ENCODE measurements at regions not wholly inside any gene's neighbourhood (a gene's known extent, or its start where the extent isn't known, plus 50 kb on each side); places are given as distances from the start of the nearest gene placed in this dataset.

DNA sequence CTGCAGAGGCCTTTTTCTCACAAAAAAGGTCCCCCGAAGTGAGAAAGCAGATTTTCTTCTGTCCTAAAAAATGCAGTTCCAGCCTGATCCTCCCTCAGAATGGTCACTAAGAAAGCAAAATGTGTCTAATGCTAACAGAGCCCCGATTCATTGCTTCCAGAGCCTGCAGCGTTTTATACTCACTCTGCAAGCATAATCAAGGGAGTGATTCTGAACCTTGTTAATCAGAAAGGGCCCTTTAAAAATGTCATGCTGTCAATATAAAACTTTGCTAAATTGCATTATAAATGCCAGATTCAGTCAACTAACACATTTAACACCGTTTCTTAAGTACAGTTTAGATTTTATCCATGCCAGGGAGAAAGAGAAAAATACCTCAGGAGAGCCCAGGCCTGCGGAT is 202.8 kb downstream of the CD83 start:
- BruUV-seq (replicated peaks), result no TSS peak
- Mint-ChIP-seq H3K9me3 (ENCODE audit: unreplicated experiment) (no peaks in the 10 kb centered on the region), H3K27ac (ENCODE audit: unreplicated experiment) (no peak overlapping the region), H3K4me1 (ENCODE audit: low read depth, unreplicated experiment) (peaks cover 8% of the 10 kb centered on the region), H3K36me3 (ENCODE audit: insufficient read depth, unreplicated experiment) (no peaks in the 10 kb centered on the region), H3K27me3 (ENCODE audit: insufficient read depth, unreplicated experiment) (no peaks in the 10 kb centered on the region), H3K4me3 (ENCODE audit: unreplicated experiment) (no peak overlapping the region)
- Histone ChIP-seq H3K36me3 (ENCODE audit: control insufficient read depth, insufficient read depth, low read length) (no peaks in the 10 kb centered on the region), H3K4me3 (ENCODE audit: low read depth, low read length) (no peak overlapping the region), H3K4me1 (peaks cover 24% of the 10 kb centered on the region), H3K9me3 (no peaks in the 10 kb centered on the region), H3K27me3 (replicated peaks; ENCODE audit: control insufficient read depth, insufficient read depth, low read length) (no peaks in the 10 kb centered on the region)
- intact Hi-C loops (cut with micrococcal nuclease; ENCODE audit: unreplicated experiment), result no loop called here
- ChIA-PET CTCF (no interaction called here), POLR2A (no interaction called here)
- DNase-seq, result no peak
- TF ChIP-seq, protein P1, sequence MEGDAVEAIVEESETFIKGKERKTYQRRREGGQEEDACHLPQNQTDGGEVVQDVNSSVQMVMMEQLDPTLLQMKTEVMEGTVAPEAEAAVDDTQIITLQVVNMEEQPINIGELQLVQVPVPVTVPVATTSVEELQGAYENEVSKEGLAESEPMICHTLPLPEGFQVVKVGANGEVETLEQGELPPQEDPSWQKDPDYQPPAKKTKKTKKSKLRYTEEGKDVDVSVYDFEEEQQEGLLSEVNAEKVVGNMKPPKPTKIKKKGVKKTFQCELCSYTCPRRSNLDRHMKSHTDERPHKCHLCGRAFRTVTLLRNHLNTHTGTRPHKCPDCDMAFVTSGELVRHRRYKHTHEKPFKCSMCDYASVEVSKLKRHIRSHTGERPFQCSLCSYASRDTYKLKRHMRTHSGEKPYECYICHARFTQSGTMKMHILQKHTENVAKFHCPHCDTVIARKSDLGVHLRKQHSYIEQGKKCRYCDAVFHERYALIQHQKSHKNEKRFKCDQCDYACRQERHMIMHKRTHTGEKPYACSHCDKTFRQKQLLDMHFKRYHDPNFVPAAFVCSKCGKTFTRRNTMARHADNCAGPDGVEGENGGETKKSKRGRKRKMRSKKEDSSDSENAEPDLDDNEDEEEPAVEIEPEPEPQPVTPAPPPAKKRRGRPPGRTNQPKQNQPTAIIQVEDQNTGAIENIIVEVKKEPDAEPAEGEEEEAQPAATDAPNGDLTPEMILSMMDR (IDR thresholded peaks at IDR 0.05; ENCODE audit: insufficient read depth in 1 of 2, low read depth in 1 of 2, low read length in 1 of 2, severe bottlenecking in 1 of 2, unreplicated experiment in 1 of 2), result no peak

DNA sequence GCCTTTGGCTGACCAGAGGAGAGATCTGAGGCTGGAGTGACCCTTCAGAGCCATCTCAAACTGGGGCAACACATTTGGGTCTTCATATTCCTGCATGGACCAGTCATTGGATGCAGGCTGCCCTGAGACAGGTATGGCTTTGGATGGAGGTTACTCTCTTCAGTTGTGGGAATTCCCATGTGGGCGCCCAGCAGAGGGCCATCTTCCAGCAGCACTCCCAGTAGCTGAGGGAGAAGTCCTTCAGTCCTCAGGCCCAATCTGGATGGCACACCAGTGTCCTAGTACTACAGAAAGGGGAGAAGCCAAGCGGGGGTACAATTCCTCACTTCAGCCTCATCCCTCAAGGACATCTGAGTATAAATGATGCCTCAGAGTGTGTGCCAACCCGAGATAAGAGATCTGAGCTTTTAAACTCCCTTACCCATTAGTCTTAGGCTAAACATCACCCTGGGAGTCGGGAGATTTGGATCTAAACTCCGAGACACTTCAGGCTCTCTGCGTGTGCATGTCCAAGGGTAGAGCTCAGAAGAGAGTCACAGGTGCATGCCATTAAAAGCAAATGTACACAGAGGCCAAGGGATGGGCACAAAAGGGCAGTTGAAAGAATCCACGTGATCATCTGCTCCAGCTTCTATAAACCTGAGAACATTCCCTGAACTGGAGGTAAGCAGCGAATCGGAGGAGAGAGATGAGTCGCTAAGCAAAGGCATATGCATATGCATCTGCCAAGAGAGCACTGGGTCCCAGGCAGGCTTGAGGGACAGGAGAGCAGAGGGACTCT is 204.6 kb downstream of the CD83 start:
- H3K36me3 ChIP-seq (ENCODE audit: control insufficient read depth, insufficient read depth, low read length), result no peaks in the 10 kb centered on the region
- no TSS peak for BruUV-seq (replicated peaks)
- Mint-ChIP-seq H3K4me1 (ENCODE audit: low read depth, unreplicated experiment) (no peaks in the 10 kb centered on the region), H3K9me3 (ENCODE audit: unreplicated experiment) (no peaks in the 10 kb centered on the region), H3K27me3 (ENCODE audit: insufficient read depth, unreplicated experiment) (no peaks in the 10 kb centered on the region), H3K36me3 (ENCODE audit: insufficient read depth, unreplicated experiment) (no peaks in the 10 kb centered on the region), H3K4me3 (ENCODE audit: unreplicated experiment) (no peak overlapping the region), H3K27ac (ENCODE audit: unreplicated experiment) (no peak overlapping the region)
- CTCF ChIA-PET, result interaction anchor here (0.6 kb wide), 1 partner anchor 176 kb away, joined by 10 read pairs; no protein-coding TSS in a partner anchor
- peaks cover 6% of the 10 kb centered on the region for H3K4me1 ChIP-seq
- TF ChIP-seq, protein P1 (IDR thresholded peaks at IDR 0.05; ENCODE audit: insufficient read depth in 1 of 2, low read depth in 1 of 2, low read length in 1 of 2, severe bottlenecking in 1 of 2, unreplicated experiment in 1 of 2), result peak in 1 of 2 experiments; percentile 32
- DNase-seq, result peak; percentile 22 to 37
- no peaks in the 10 kb centered on the region for H3K9me3 ChIP-seq
- no peaks in the 10 kb centered on the region for H3K27me3 ChIP-seq (replicated peaks; ENCODE audit: control insufficient read depth, insufficient read depth, low read length)
- intact Hi-C loops (cut with micrococcal nuclease; ENCODE audit: unreplicated experiment), result no loop called here
- no peak overlapping the region for H3K4me3 ChIP-seq (ENCODE audit: low read depth, low read length)
- POLR2A ChIA-PET, result no interaction called here

DNA sequence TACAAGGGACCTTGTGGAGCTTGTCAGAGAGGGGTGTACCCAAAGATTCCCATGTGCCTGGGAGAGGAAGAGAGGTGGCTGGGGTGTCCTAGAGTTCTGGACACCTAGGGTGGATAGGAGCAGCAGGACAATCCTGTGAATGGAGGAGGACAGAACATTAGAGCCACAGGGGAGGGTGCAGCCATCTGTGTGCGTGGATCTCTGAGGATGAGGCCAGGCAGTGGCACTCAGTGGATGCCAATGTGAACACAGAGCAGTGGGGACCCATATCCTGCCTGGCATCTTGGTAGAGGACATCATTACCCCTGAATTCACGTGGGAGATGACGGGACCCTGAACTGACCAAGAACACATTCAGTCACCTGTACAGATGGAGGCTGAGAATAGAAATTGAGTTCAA is 205.3 kb downstream of the CD83 start:
- H3K36me3 Mint-ChIP-seq (ENCODE audit: insufficient read depth, unreplicated experiment), result no peaks in the 10 kb centered on the region
- H3K27me3 Mint-ChIP-seq (ENCODE audit: insufficient read depth, unreplicated experiment), result no peaks in the 10 kb centered on the region
- ChIA-PET CTCF (interaction anchor here (0.6 kb wide), 1 partner anchor 176 kb away, joined by 10 read pairs; no protein-coding TSS in a partner anchor), POLR2A (no interaction called here)
- H3K4me1 ChIP-seq, result no peaks in the 10 kb centered on the region
- TF ChIP-seq, protein P1 (IDR thresholded peaks at IDR 0.05; ENCODE audit: insufficient read depth in 1 of 2, low read depth in 1 of 2, low read length in 1 of 2, severe bottlenecking in 1 of 2, unreplicated experiment in 1 of 2), result no peak
- H3K4me3 Mint-ChIP-seq (ENCODE audit: unreplicated experiment), result no peak overlapping the region
- no peaks in the 10 kb centered on the region for H3K9me3 Mint-ChIP-seq (ENCODE audit: unreplicated experiment)
- no peak overlapping the region for H3K27ac Mint-ChIP-seq (ENCODE audit: unreplicated experiment)
- H3K36me3 ChIP-seq (ENCODE audit: control insufficient read depth, insufficient read depth, low read length), result no peaks in the 10 kb centered on the region
- no peak for DNase-seq
- BruUV-seq (replicated peaks), result no TSS peak
- intact Hi-C loops (cut with micrococcal nuclease; ENCODE audit: unreplicated experiment), result no loop called here
- no peak overlapping the region for H3K4me3 ChIP-seq (ENCODE audit: low read depth, low read length)
- H3K9me3 ChIP-seq, result no peaks in the 10 kb centered on the region
- H3K4me1 Mint-ChIP-seq (ENCODE audit: low read depth, unreplicated experiment), result no peaks in the 10 kb centered on the region
- H3K27me3 ChIP-seq (replicated peaks; ENCODE audit: control insufficient read depth, insufficient read depth, low read length), result no peaks in the 10 kb centered on the region

All from Caco-2 (cell line).